ENCODE measurements at regions not wholly inside any gene's neighbourhood (a gene's known extent, or its start where the extent isn't known, plus 50 kb on each side); places are given as distances from the start of the nearest gene placed in this dataset.

GRCh38 chr2:52192656-52193055 is 1160.7 kb upstream of the NRXN1 start:
- Histone ChIP-seq H3K4me3 (ENCODE audit: low read length) (no peak overlapping the region), H4K20me1 (ENCODE audit: control insufficient read depth, insufficient read depth, low read depth, low read length) (no peaks in the 10 kb centered on the region), H3F3A (ENCODE audit: control insufficient read depth, insufficient read depth) (no peaks in the 10 kb centered on the region), H3K36me3 (ENCODE audit: control insufficient read depth, low read length) (no peaks in the 10 kb centered on the region), H3K27me3 (ENCODE audit: control insufficient read depth, low read length) (no peaks in the 10 kb centered on the region), H3K27ac (ENCODE audit: low read depth, low read length) (no peak overlapping the region), H3K4me2 (ENCODE audit: low read length) (no peak overlapping the region), H3K9me2 (replicated peaks; ENCODE audit: control insufficient read depth, low read length) (no peaks in the 10 kb centered on the region; the same call in 1 of the 2 replicates), H3K9me3 (ENCODE audit: control insufficient read depth, insufficient read depth, low read length) (no peaks in the 10 kb centered on the region), H3K79me2 (ENCODE audit: control insufficient read depth, low read length) (no peaks in the 10 kb centered on the region), H3K4me1 (ENCODE audit: control insufficient read depth, low read length) (no peaks in the 10 kb centered on the region)
- TF ChIP-seq, protein P1, sequence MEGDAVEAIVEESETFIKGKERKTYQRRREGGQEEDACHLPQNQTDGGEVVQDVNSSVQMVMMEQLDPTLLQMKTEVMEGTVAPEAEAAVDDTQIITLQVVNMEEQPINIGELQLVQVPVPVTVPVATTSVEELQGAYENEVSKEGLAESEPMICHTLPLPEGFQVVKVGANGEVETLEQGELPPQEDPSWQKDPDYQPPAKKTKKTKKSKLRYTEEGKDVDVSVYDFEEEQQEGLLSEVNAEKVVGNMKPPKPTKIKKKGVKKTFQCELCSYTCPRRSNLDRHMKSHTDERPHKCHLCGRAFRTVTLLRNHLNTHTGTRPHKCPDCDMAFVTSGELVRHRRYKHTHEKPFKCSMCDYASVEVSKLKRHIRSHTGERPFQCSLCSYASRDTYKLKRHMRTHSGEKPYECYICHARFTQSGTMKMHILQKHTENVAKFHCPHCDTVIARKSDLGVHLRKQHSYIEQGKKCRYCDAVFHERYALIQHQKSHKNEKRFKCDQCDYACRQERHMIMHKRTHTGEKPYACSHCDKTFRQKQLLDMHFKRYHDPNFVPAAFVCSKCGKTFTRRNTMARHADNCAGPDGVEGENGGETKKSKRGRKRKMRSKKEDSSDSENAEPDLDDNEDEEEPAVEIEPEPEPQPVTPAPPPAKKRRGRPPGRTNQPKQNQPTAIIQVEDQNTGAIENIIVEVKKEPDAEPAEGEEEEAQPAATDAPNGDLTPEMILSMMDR (IDR thresholded peaks at IDR 0.05; ENCODE audit: low read depth, low read length, poor library complexity, severe bottlenecking): no peak
- no peak for TF ChIP-seq EZH2phosphoT487 (IDR thresholded peaks at IDR 0.05; ENCODE audit: borderline replicate concordance, low read length)

DNA sequence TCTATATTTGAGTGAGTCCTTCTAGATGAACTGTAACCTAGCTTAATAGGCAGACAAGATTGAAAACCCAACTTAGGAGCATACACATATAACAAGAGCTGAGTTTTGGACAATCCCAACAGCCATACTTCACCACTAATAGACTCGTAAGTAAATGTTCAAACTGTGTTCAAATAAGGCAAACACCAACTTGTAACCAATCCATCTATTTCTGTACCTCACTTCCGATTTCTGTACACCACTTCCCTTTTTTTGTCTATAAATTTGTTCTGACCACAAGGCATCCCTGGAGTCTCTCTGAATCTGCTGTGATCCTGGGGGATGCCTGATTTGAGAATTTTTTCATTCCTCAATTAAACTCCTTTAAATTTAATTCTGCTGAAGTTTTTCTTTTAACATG is 1149.1 kb upstream of the NRXN1 start:
- no peaks in the 10 kb centered on the region for H3K9me2 ChIP-seq (replicated peaks; ENCODE audit: control insufficient read depth, low read length)
- H3F3A ChIP-seq (ENCODE audit: control insufficient read depth, insufficient read depth): no peaks in the 10 kb centered on the region
- no peaks in the 10 kb centered on the region for H4K20me1 ChIP-seq (ENCODE audit: control insufficient read depth, insufficient read depth, low read depth, low read length)
- TF ChIP-seq EZH2phosphoT487 (IDR thresholded peaks at IDR 0.05; ENCODE audit: borderline replicate concordance, low read length): no peak
- TF ChIP-seq, protein P1 (IDR thresholded peaks at IDR 0.05; ENCODE audit: low read depth, low read length, poor library complexity, severe bottlenecking): no peak
- no peak overlapping the region for H3K4me3 ChIP-seq (ENCODE audit: low read length)
- no peaks in the 10 kb centered on the region for H3K79me2 ChIP-seq (ENCODE audit: control insufficient read depth, low read length)
- no peak overlapping the region for H3K27ac ChIP-seq (ENCODE audit: low read depth, low read length)
- no peaks in the 10 kb centered on the region for H3K9me3 ChIP-seq (ENCODE audit: control insufficient read depth, insufficient read depth, low read length)
- no peaks in the 10 kb centered on the region for H3K27me3 ChIP-seq (ENCODE audit: control insufficient read depth, low read length)
- H3K4me1 ChIP-seq (ENCODE audit: control insufficient read depth, low read length): peaks cover 7% of the 10 kb centered on the region
- no peak overlapping the region for H3K4me2 ChIP-seq (ENCODE audit: low read length)
- no peaks in the 10 kb centered on the region for H3K36me3 ChIP-seq (ENCODE audit: control insufficient read depth, low read length)

DNA sequence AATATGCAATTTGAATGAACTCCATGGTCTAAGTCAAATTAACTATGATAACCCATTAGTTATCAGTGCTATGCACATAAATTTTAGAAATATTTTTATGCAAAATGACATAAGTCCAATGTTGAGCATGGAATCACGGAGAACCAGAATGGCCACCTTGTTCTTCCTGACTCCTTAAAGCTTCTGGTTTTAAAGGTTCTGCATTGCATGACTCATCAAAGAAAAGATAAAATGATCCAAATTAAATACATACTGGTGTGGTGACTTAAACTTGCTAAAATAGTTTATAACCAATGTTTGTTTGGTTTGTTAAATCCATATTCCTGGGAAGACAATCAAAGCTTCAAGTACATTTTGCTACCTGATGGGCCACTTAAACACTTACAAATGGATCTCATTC is 1146.9 kb upstream of the NRXN1 start:
- TF ChIP-seq, protein P1 (IDR thresholded peaks at IDR 0.05; ENCODE audit: low read depth, low read length, poor library complexity, severe bottlenecking): no peak
- TF ChIP-seq EZH2phosphoT487 (IDR thresholded peaks at IDR 0.05; ENCODE audit: borderline replicate concordance, low read length): no peak
- H3K79me2 ChIP-seq (ENCODE audit: control insufficient read depth, low read length): no peaks in the 10 kb centered on the region
- no peaks in the 10 kb centered on the region for H3K9me3 ChIP-seq (ENCODE audit: control insufficient read depth, insufficient read depth, low read length)

GRCh38 chr2:52145005-52145404 is 1113.1 kb upstream of the NRXN1 start:
- Histone ChIP-seq H3K4me1 (ENCODE audit: control insufficient read depth, low read length) (no peaks in the 10 kb centered on the region), H3K79me2 (ENCODE audit: control insufficient read depth, low read length) (no peaks in the 10 kb centered on the region), H3K36me3 (ENCODE audit: control insufficient read depth, low read length) (no peaks in the 10 kb centered on the region), H3F3A (ENCODE audit: control insufficient read depth, insufficient read depth) (no peaks in the 10 kb centered on the region), H3K4me3 (ENCODE audit: low read length) (no peak overlapping the region), H3K9me2 (replicated peaks; ENCODE audit: control insufficient read depth, low read length) (no peaks in the 10 kb centered on the region), H3K27me3 (ENCODE audit: control insufficient read depth, low read length) (no peaks in the 10 kb centered on the region), H3K9me3 (ENCODE audit: control insufficient read depth, insufficient read depth, low read length) (no peaks in the 10 kb centered on the region), H3K4me2 (ENCODE audit: low read length) (no peak overlapping the region), H4K20me1 (ENCODE audit: control insufficient read depth, insufficient read depth, low read depth, low read length) (no peaks in the 10 kb centered on the region), H3K27ac (ENCODE audit: low read depth, low read length) (no peak overlapping the region)
- TF ChIP-seq, protein P1 (IDR thresholded peaks at IDR 0.05; ENCODE audit: low read depth, low read length, poor library complexity, severe bottlenecking): no peak
- TF ChIP-seq EZH2phosphoT487 (IDR thresholded peaks at IDR 0.05; ENCODE audit: borderline replicate concordance, low read length): no peak

More for the DNA sequence above, 1146.9 kb upstream of the NRXN1 start:
- Histone ChIP-seq H3K4me1 (ENCODE audit: control insufficient read depth, low read length) (peaks cover 7% of the 10 kb centered on the region), H3K27me3 (ENCODE audit: control insufficient read depth, low read length) (no peaks in the 10 kb centered on the region), H3K9me2 (replicated peaks; ENCODE audit: control insufficient read depth, low read length) (no peaks in the 10 kb centered on the region), H3K4me3 (ENCODE audit: low read length) (no peak overlapping the region), H3F3A (ENCODE audit: control insufficient read depth, insufficient read depth) (no peaks in the 10 kb centered on the region), H3K36me3 (ENCODE audit: control insufficient read depth, low read length) (no peaks in the 10 kb centered on the region), H4K20me1 (ENCODE audit: control insufficient read depth, insufficient read depth, low read depth, low read length) (no peaks in the 10 kb centered on the region), H3K27ac (ENCODE audit: low read depth, low read length) (no peak overlapping the region), H3K4me2 (ENCODE audit: low read length) (no peak overlapping the region)

Data from DOHH2 (cell line).